HS-5 (cell line): ENCODE measurements at regions not wholly inside any gene's neighbourhood (a gene's known extent, or its start where the extent isn't known, plus 50 kb on each side); places are given as distances from the start of the nearest gene placed in this dataset.
"Not testable (repeated sequence)": the region's sequence is repeated elsewhere in the genome, so short reads cannot be mapped to it uniquely, and the experiment has no call there.

Experiments used
- DNase-seq: peaks from one replicate; pipeline ENCODE4 v3.0.0-alpha.2; 2012; ENCODE audit warnings: low read depth

DNA sequence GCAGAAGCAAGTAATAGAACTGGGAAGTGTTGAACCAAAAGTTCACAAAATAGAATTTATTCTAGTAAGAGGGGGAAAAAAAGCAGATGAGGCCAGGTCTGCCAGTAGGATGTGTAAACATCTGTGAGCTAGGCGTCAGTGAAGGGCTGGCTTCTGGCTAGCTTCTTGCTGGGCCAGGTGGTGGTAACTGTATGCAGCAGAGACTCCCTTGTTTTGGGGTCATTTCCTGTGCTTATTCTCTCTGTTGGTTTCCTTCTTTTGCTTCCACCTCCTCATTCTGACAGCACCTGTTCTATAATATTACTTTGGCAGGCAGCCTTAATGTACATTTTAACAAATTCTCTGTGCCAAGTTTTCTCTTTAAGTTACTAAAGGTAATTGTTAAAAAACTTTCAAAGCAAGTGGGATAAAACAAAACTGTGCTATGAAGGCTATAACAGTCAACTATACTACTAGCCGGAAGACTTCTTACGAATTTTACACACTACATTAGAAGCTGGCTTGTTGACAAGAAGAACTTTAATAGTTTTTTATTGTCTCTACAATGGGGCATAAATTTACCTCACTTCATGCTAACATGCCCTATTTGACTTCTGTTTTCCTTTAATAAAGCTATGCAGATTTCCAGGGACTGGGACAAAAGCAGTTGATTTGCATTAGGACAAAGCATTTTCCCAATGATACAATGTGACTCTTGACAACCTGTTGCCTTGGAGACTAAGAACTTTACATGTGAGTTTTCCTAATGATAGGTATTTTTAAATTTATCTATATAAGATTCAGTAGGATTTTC is 318.8 kb upstream of the NAALADL2 start:
- DNase-seq, result no peak

DNA sequence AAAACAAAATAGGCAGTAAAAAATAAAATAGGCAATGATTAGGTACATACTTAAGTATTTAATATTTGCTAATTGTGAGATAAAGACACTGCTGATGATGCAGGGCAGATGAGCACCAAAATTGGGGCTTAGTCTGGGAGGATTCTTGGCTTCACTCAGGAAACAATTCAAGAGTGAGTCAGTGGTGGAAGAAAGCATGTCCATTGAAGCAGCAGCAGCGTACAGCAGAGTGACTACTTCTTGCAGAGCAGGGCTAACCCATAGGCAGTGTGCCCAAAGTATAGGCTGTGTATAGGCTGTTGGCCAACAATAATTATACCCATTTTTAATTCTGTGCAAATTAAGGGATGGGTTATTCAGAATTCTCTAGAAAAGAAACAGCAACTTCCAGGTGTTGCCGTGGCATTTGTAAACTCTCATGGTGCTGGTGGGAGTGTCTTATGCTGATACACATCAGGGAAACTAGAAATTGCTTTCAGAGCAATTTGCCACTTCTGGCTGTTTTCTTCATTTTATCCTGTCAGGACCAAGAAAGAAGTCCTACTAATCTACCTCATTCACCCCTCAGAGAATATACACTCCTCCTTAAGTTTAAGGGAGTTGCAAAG is 317.3 kb upstream of the NAALADL2 start:
- no peak for DNase-seq

DNA sequence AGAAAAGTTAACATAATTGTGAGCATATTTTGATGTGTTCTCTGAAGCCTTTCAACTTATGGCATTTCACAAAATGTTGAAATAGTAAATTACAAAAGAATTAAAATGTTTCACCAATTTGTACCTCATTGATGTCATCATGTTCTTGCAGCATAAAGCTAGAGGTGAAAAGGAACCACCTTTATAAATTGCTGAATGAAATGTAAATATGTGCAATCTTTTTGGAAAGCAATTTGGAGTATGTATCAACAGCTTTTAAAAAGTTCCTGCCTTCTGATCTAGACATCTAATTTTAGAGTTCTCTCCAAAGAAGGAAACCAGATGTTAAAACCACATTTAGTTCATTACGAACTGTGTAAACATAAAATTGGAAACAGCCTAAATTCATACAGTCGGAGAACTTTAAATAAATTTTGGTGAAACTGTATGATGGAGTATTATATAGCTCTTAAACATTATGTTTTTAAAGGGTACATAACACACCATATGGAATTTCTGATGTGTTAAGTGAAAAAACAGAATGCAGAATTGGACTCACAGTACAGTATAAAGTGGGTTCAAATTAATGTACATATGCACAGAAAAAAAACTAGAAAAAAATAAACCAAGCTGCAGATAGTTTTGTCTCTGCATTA is 311.2 kb upstream of the NAALADL2 start:
- no peak for DNase-seq

DNA sequence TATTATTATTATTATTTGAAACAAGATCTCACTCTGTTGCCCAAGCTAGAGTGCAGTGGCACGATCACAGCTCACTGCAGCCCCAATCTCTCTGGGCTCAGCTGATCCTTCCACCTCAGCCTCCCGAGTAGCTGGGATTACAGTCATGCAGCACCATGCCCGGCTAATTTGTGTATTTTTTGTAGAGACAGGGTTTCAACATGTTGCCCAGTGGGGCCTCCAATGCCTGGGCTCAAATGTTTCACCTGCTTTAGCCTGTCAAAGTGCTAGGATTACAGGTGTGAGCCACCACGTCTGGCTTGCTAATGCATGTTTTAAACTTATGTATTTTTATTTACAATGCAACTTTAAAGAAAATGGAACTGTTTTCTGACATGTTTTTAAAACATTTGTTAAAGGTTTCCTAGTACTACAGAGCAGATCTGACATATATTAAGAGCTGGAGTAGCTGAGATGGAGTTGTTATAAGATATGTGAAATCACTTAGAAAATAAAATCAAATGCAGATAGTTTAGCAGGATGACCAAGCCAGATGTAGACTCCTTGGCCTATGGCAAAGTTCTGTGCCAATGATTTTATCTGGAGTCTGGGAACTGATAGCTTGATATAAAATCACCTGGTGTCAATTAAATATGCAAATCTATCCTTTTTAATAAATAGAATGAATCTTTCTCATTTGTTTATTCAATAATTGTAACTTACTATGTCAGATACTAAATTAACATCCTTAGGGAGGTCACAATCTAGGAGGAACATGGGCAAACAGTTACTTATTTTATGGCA is 310.1 kb upstream of the NAALADL2 start:
- DNase-seq, result no peak

DNA sequence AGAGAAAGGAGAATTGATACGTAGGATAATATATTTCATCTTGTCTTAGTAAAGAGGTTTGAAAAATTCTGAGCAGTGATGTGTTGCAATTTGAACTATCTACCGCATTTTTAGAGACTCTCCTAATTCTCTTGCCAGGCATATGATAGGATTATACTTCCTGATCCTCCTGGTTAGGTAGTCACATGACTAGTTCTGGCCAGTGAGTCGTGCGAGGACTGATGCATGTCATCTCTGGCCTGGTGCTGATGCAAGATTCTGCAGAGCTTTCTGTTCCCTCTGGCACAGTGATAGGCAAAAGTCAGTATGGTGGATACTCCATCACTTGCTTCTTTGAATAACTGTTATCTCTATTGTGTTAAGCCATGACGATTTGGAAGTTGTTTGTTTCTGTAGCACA is 277.6 kb upstream of the NAALADL2 start:
- DNase-seq, result no peak

DNA sequence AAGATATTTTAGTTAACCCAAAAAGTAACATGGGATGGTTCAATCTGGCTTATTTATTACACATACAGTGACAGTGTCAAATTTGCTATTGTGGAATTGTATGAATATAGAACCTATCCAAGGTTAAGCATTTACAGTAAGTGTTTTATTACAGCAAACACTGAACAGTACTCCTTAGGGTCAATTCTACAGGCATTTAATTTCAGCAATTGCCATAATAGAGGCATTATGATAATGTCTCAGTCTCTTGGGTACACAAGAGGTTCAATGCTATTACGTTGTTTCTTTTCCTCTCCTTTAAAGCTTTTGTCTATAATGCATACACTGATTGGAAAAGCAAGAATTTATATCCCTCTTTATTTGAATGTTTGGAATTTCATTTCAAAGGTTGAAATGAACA is 275.7 kb upstream of the NAALADL2 start:
- DNase-seq, result no peak

DNA sequence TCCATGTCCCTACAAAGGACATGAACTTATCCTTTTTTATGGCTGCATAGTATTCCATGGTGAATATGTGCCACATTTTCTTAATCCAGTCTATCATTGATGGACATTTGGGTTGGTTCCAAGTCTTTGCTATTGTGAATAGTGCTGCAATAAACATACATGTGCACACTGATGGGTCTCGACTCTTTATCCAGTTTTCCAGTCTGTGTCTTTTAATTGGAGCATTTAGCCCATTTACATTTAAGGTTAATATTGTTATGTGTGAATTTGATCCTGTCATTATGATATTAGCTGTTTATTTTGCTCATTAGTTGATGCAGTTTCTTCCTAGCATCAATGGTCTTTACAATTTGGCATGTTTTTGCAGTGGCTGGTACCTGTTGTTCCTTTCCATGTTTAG is 272.0 kb upstream of the NAALADL2 start:
- not testable (repeated sequence) for DNase-seq

DNA sequence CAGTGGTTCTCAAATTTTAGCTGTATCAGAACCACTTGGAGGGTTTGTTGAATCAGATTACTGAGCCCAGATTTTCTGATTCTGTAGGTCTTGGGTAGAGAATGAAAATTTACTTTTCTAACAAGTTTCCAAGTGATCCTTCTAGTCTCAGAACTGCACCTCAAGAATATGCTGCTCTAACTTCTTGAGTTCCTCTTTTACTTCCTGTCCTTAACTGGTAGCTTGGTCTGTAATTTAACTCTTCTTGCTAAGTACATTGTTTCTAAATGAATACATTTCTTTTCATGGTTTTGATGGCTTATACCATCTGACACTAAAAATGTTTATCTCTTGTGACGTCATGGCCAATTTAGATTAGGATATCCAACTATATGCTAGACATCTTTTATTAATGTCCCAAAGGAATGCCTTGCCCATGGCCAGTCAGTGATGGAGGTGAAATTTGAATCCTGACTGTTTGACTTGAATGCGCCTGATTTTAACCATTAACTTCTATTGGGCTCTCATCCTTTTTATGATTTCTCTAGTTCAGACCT is 262.6 kb upstream of the NAALADL2 start:
- no peak for DNase-seq

DNA sequence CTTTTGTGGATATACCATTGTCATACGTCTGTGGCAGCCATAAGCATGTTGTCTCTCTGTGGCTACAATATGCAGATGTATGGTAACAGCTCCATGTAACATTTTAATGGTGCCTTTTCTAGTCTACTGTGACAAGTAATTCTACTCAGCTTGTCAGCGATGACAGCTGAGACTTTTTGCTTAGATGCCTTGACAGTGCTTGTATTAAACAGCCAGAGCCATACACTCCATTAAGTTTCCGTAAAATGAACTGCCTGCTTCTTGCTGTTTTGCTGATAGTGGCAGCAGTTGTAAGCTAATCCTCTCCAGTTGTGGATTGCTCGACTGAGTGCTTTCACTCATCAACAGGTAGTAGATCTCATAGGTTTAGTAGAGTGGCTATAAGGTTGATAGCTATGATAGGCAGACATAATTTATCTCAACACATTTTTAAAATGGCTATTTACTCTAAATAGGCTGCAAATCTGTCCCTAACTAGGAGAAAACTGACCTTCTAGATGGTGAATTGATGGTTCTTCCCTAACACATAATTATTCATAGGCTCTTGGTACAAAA is 260.2 kb upstream of the NAALADL2 start:
- no peak for DNase-seq

DNA sequence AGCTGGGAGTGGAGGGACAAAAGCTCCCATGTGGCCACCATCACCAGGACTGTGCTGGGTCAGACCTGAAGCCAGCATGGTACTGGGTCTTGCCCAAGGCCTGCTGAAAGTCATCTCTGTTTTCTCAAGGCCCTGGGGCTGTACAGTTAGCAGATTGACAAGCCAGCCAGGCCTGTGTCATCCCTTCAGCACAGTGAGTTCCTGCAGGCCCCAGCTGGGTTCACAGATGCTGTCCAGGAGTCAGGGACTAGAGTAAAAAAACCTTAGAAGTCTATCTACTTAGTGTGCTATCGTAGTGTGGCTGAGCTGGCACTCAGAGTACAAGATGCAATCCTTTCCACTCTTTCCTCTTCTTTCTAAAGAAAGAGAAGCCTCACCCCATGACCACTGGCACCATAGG is 246.0 kb upstream of the NAALADL2 start:
- DNase-seq, result no peak

DNA sequence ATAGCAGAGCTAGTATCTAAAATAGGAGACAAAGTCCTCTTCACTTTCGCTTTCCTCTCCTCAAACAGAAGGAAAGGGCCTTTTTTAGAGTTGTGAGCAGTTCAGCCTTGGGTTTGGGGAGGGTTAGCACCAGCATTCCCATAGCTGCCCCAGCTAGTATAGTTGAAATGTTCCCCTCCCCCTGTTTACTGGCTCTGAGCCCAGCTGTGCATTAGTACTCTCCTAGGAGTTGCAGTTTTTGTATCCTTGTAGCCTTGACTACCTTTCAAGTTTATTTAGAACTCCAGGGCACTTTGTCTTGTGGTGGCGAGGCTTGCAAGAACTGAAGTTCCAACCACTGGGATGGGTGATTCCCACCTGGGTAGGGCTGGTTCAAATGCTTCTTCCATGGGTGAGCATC is 245.1 kb upstream of the NAALADL2 start:
- DNase-seq, result no peak

DNA sequence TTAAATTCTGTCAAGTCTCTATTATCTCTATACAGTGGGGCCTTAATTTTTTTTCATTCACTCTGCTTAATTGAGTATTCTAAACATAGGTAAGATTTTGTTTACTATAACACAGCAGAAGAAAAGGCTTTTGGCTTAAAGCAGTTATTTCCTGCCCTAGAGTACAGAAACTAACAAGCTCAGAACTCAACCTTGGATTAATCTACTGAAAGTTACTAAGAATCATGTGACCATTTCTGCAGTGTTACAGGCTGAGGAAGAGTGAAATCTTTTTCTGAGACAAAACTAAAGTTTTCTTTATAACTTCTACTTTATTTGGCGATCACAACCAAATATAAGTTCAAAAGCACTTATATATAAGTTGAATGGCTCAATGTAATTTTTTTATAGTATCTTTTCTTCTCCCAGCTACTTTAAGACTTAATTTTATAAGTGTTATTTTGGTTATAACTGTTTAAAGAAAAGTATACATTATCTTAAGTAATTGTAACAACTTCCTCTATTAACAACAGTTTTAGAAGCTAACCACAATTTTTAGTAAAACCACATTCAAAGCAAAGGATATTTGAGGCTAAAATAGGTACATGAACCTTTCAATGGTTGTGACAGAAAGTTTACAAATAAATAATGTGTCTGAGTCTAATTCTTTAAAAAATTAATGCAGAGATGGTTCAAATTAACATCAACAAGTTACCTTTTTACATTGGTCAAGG is 240.6 kb upstream of the NAALADL2 start:
- no peak for DNase-seq

DNA sequence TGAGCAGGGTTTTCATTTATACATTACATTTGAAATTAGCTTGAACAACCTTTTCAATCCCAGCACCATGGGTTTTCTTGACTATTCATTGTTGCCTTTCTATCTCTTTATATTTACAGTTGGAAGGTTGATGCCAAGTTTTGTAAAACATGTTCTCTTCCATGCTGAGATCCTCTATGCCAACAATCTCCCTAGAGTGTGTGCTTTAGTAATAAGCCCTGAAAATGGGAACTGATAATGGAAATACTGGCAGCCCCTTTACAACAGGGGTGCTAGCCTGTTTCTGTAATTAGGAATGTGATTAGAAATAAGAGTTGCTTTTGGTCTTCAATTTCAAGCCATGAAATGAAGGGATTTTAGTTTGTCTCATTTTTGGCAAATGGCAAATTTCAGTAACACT is 239.9 kb upstream of the NAALADL2 start:
- no peak for DNase-seq

DNA sequence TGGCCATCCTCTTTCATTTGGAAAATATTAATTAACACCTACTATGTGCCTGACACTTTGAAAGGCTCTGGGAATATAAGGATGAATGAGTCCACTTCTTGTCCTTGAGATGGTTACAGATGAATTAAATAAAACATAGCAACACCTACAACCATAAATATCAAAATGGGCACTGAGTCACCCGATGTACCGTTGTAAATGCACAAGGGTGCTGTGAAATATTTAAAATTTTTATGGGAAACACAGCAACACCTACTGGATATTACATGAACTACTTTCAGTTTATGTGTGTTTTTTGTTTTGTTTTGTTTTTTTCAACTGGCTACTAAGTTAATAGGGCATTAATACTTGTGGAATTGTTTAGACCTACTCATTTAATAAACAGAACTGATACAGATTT is 239.0 kb upstream of the NAALADL2 start:
- no peak for DNase-seq

DNA sequence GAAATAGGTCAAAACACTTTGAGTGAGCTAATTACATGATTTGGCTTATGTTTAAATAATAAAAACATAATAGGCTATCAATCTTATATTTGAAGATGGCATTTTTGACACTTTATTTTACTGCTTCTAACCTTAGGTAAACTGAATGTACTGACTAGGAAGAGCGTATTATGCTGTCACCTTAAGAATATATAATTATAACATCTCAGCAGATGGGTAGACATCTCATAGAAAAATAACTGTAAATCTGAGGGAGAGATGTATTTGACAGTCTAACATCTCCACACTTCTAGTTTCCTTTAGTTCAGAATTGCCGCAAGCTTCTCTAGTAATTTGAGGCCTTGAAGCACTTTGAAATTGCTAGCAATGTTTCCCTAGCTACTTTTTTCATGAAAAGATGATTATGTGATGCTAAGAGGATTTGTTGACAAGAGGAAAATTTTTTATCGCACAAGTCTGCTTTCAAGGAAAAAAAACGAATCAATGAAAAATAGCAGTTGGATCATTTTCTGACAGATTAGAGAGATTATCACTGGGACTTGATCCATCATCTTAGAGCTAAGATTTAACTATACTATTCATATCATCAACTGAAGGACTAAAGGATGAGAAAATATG is 238.2 kb upstream of the NAALADL2 start:
- no peak for DNase-seq

DNA sequence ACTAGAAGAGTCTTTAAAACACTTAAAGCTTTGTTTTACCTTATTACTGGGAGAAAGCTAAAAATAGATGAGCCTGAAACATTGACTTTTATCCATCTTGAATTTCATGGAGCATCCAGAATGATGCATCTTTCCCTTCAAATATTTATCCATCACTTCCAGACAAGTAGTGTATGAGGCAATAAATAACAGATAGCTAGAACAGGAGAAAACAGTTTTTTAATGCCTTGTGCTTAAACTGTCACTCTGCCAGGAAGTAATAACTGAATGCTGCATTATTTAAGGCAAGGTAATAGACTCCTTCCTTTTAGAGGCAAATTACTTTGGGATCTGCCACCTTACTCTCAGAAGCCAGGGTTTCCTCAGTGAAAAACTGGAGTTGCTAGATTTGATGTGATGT is 225.8 kb upstream of the NAALADL2 start:
- no peak for DNase-seq

DNA sequence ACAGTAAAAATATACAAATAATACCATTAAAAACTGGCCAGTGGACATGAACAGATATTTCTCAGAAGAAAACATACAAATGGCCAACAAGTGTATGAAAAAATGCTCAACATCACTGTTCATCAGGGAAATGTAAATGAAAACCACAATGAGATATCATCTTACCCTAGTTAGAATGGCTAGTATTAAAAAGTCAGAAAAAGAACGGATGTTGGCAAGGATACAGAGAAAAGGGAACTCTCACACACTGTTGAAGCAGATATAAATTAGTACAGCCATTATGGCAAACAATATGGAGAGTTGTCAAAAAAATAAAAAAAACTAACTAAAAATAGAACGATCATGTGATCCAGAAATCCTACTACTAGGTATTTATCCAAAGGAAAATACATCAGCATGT is 222.7 kb upstream of the NAALADL2 start:
- no peak for DNase-seq

DNA sequence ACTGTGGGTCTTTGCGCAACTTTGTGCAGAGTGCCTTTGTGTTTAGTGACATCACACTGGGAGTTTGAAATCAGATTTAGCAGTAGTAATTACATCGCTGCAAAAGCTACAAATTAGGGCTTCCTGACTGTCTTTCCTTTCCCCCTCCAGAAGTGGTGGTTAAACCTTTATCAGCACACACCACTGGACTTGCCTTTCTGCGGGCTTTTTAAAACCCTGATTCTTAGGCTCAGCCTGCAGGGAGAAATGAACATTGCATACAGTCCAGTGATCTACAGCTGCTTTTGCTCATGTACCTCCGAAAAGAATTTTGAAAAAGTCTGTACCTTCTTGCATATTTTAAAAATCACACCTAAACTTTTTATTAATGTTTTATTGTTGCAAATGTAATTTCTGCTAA is 219.7 kb upstream of the NAALADL2 start:
- DNase-seq, result no peak

DNA sequence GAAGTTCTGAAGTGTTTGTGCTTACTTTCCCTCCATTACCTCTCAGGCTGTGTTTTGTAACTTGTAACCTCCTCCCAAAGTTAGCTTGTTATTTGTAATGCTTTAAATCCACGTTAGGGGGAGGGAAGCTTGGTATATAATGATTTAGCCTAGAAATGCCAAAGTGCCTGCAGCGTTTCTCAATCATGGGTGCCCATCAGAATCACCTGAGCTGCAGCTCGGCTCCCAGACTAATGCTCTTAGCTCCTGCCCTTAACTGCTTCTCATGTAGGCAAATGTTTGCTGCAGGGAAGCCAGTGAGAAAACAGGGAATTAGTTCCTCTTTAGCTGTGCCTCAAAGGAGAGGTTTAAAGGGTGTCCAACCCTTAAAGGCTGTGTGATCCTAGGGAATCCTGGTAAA is 219.2 kb upstream of the NAALADL2 start:
- DNase-seq, result no peak

DNA sequence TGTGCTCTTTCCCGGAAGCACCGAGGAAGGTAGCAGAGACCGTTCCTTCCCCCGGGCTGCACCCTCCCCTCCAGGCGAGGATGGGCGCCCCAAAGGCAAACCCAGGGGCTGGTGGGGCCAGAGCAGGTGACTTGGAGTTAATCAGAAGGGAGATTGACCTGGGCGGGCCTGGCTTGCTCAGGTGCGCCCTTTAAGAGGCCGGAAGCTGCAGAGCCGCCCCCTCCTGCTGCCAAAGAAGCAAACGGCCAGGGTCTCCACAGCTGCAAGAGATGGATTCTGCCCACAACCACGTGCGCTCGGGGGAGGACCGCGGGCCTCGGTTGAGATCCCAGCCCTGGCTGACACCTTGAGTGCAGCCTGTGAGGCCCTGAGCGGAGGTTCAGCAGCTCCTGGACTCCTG is 218.2 kb upstream of the NAALADL2 start:
- no peak for DNase-seq

DNA sequence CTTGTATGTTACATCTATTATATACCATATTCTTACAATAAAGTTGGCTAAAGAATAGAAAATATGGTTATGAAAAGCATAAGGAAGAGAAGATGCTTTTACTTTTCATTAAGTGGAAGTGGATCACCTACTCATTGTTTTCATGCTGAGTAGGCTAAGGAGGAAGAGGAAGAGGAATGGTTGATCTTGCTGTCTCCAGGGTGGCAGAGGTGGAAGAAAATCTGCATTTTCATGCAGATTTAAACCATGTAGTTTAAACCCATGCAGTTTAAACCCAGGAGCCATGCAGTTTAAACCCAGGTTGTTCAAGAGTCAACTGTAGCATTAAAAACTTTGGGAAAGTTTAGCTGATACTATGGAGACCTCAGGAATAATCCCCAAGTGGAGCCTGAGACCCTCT is 214.8 kb upstream of the NAALADL2 start:
- no peak for DNase-seq
